Duodenal mucosa (tissue), 2 donors: ENCODE measurements at regions not wholly inside any gene's neighbourhood (a gene's known extent, or its start where the extent isn't known, plus 50 kb on each side); places are given as distances from the start of the nearest gene placed in this dataset.

Experiments used
- H3K27ac ChIP-seq: one replicate; pipeline ENCODE4 v1.7.0; 2013; ENCODE audit warnings: low read depth, low read length
- H3K27me3 ChIP-seq, 2 donors: one replicate each; pipeline ENCODE4 v1.7.0; 2013; ENCODE audit warnings: low read length in 2 of 2, control low read depth in 1 of 2; ENCODE audit not compliant: insufficient read depth in 2 of 2, control insufficient read depth in 1 of 2
- H3K36me3 ChIP-seq, 2 donors: one replicate each; pipeline ENCODE4 v1.7.0; 2013; ENCODE audit warnings: low read length in 2 of 2, control low read depth in 1 of 2; ENCODE audit not compliant: insufficient read depth in 2 of 2, control insufficient read depth in 1 of 2
- H3K4me1 ChIP-seq, 2 donors: one replicate each; pipeline ENCODE4 v1.7.0; 2013; ENCODE audit warnings: low read length in 2 of 2, control low read depth in 1 of 2; ENCODE audit not compliant: insufficient read depth in 2 of 2, control insufficient read depth in 1 of 2
- H3K4me3 ChIP-seq, 2 donors: one replicate each; pipeline ENCODE4 v1.7.0; 2013; ENCODE audit warnings: low read length in 2 of 2, low read depth in 1 of 2
- H3K9ac ChIP-seq, 2 donors: one replicate each; pipeline ENCODE4 v1.7.0; 2013; ENCODE audit warnings: low read length in 2 of 2, low read depth in 1 of 2
- H3K9me3 ChIP-seq, 2 donors: one replicate each; pipeline ENCODE4 v1.7.0; 2013; ENCODE audit warnings: low read length in 2 of 2, control low read depth in 1 of 2; ENCODE audit not compliant: control insufficient read depth in 1 of 2

DNA sequence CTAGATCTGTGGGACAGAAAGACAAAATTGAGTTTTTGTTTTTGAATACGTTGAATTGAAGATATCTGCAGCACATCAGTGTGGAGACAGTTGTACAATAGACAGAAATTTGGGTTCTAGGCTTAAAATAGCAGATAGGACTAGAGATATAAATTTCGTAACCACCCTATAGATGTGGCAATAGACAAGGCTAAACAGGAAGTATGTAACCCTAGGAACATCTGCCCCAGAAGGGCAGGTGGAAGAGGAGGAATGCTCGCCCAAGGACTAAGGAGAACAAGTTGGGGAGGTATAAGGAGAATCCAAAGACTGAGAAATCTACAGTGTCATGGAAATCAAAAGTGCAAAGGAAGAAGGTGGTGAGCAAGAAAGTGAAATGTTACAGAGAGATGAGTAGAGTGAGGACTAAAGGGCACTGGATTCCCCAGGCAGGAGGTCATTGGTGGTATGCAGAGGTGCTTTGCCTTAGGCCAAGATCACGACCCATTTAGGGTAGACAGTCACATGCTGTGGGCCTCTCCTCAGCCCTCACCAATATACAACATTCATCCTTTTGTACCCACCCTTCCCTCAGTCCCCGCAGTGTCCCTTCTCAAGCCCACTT lies 109.1 kb upstream of the ELL2 start:
- Histone ChIP-seq H3K4me3 (no peak overlapping the region), H3K36me3 (no peaks in the 10 kb centered on the region), H3K27me3 (no peaks in the 10 kb centered on the region), H3K9me3 (no peaks in the 10 kb centered on the region), H3K27ac (no peak overlapping the region), H3K9ac (no peak overlapping the region), H3K4me1 (peaks cover 0 to 6% of the 10 kb centered on the region in 2 donors)

GRCh38 chr5:96067894-96068614 lies 106.4 kb upstream of the ELL2 start:
- Histone ChIP-seq H3K4me1 (peaks cover 0 to 10% of the 10 kb centered on the region in 2 donors), H3K36me3 (no peaks in the 10 kb centered on the region), H3K27ac (no peak overlapping the region), H3K9ac (no peak overlapping the region), H3K4me3 (no peak overlapping the region), H3K27me3 (no peaks in the 10 kb centered on the region), H3K9me3 (no peaks in the 10 kb centered on the region)

DNA sequence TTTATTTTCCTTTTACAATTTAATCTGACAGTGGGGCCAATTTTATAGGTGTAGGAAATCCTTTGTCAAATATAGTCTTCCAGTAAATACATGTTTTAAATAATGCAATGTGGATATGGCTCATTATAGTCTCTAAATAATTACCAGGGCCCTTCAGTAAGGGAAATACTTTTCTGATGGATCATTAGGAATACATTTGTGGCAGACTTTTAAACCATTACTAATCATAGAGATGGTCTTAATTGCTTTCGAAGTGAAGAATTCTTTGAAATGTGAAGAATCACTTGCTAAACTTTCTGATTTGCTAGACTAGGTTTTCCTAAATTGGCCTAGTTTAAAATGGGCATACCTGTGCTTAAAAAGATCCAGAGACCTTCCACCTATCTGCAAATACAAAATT lies 105.6 kb upstream of the ELL2 start:
- no peak overlapping the region for H3K4me3 ChIP-seq
- no peak overlapping the region for H3K27ac ChIP-seq
- no peaks in the 10 kb centered on the region for H3K27me3 ChIP-seq
- no peak overlapping the region for H3K9ac ChIP-seq
- no peaks in the 10 kb centered on the region for H3K9me3 ChIP-seq
- H3K4me1 ChIP-seq, result peaks cover 0 to 10% of the 10 kb centered on the region in 2 donors
- H3K36me3 ChIP-seq, result no peaks in the 10 kb centered on the region

DNA sequence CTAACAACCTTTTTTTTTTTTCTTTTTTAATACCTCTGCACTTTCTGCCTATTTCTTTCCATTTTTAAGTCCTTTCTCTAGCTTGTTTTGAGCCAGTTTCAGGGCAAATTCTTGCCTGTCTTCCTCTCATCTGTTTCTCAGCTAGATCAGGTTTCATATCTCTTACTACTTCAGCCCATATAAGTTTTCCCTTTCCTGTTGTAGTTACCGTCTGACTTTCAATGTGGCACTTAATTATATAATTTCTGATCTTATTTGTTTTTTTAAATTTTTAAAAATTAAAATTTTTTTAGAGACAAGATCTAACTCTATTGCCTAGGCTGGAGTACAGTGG lies 104.7 kb upstream of the ELL2 start:
- Histone ChIP-seq H3K4me3 (no peak overlapping the region), H3K27ac (no peak overlapping the region), H3K36me3 (no peaks in the 10 kb centered on the region), H3K9ac (no peak overlapping the region), H3K27me3 (no peaks in the 10 kb centered on the region), H3K9me3 (no peaks in the 10 kb centered on the region), H3K4me1 (peaks cover 0 to 10% of the 10 kb centered on the region in 2 donors)

- H3K27me3 ChIP-seq, result no peaks in the 10 kb centered on the region
- H3K9me3 ChIP-seq, result no peaks in the 10 kb centered on the region
- H3K27ac ChIP-seq, result no peak overlapping the region
- H3K4me1 ChIP-seq, result peaks cover 0 to 10% of the 10 kb centered on the region in 2 donors
- no peak overlapping the region for H3K9ac ChIP-seq
- no peaks in the 10 kb centered on the region for H3K36me3 ChIP-seq
- no peak overlapping the region for H3K4me3 ChIP-seq
Observed at GRCh38 chr5:96065685-96066385, 104.2 kb upstream of the ELL2 start.

DNA sequence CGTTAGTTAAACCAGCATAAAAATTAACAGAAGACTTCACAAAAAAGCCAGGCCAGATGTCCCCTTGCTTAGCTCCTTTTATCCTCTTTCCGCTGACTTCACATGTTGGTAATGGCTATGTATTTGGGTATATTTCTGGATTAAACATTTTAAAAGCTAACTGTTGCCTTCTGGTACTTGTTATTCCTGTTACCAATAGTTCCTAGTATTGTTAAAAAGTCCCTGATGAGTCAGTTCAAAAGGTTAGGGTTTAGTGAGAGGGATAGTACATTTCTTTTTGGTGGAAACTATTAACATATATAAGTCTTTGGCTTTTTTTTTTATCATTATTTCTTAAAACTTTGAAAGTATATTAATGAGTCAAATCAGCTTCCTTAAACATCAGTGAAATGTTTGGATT lies 103.2 kb upstream of the ELL2 start:
- no peak overlapping the region for H3K9ac ChIP-seq
- peaks cover 0 to 10% of the 10 kb centered on the region in 2 donors for H3K4me1 ChIP-seq
- no peak overlapping the region for H3K4me3 ChIP-seq
- no peak overlapping the region for H3K27ac ChIP-seq
- H3K9me3 ChIP-seq, result no peaks in the 10 kb centered on the region
- H3K36me3 ChIP-seq, result no peaks in the 10 kb centered on the region
- no peaks in the 10 kb centered on the region for H3K27me3 ChIP-seq

- H3K4me1 ChIP-seq, result peaks cover 0 to 10% of the 10 kb centered on the region in 2 donors
- H3K9ac ChIP-seq, result no peak overlapping the region
- no peaks in the 10 kb centered on the region for H3K9me3 ChIP-seq
- H3K27me3 ChIP-seq, result no peaks in the 10 kb centered on the region
- no peak overlapping the region for H3K4me3 ChIP-seq
- H3K36me3 ChIP-seq, result no peaks in the 10 kb centered on the region
- H3K27ac ChIP-seq, result no peak overlapping the region
Observed at GRCh38 chr5:96062836-96063235, 101.2 kb upstream of the ELL2 start.

DNA sequence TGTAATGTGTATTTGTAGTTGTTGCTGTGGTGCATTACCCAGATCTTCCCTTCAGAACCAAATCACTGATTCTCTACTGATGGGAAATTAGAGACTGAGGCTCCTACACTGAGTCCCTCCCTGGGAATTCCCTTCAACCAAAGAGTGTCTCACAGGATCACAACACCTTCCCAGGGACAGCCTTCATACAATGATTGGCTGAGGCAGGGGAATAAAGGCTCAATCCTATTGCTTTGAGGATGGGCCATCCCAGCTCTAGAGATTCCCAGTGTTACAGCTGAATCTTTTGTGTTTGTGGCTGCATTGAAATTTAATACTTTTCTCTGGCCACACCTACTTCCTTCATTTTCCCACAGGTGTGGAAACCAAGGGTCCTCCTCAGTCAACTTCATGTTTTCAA lies 96.4 kb upstream of the ELL2 start:
- Histone ChIP-seq H3K27ac (no peak overlapping the region), H3K36me3 (no peaks in the 10 kb centered on the region), H3K27me3 (no peaks in the 10 kb centered on the region), H3K4me3 (no peak overlapping the region), H3K4me1 (no peaks in the 10 kb centered on the region), H3K9ac (no peak overlapping the region), H3K9me3 (no peaks in the 10 kb centered on the region)

GRCh38 chr5:96054311-96055030 lies 92.8 kb upstream of the ELL2 start:
- H3K4me1 ChIP-seq, result peaks cover 0 to under 1% of the 10 kb centered on the region in 2 donors
- no peaks in the 10 kb centered on the region for H3K36me3 ChIP-seq
- no peak overlapping the region for H3K9ac ChIP-seq
- no peaks in the 10 kb centered on the region for H3K9me3 ChIP-seq
- H3K27ac ChIP-seq, result no peak overlapping the region
- no peaks in the 10 kb centered on the region for H3K27me3 ChIP-seq
- no peak overlapping the region for H3K4me3 ChIP-seq
